ENCODE measurements at regions not wholly inside any gene's neighbourhood (a gene's known extent, or its start where the extent isn't known, plus 50 kb on each side); places are given as distances from the start of the nearest gene placed in this dataset.

DNA sequence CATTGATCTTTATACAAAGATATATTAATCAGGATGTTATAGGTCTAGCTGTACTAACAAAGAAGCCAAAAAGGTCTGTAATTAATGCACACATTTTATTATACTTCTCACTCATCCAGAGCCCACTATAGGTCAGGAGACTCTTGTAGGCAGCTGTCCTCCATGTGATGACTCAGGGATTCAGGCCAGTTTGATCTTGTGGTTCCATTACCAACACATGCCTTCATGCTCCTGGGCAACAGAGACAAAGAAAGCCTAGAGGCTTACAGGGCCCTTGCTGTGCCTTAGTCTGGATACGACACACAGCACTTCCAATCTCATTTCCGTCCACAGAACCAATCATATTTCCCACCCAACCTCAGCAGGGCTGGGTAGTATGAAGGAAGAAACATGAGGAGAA, 150.3 kb upstream of the NCAM1 start:
- Histone ChIP-seq H3K9me3 (no peaks in the 10 kb centered on the region), H3K27me3 (no peaks in the 10 kb centered on the region), H3K27ac (no peak overlapping the region), H3K4me3 (no peak overlapping the region), H3K36me3 (no peaks in the 10 kb centered on the region), H3K4me1 (peaks cover 0 to 3% of the 10 kb centered on the region in 2 donors)
- TF ChIP-seq, protein P1, sequence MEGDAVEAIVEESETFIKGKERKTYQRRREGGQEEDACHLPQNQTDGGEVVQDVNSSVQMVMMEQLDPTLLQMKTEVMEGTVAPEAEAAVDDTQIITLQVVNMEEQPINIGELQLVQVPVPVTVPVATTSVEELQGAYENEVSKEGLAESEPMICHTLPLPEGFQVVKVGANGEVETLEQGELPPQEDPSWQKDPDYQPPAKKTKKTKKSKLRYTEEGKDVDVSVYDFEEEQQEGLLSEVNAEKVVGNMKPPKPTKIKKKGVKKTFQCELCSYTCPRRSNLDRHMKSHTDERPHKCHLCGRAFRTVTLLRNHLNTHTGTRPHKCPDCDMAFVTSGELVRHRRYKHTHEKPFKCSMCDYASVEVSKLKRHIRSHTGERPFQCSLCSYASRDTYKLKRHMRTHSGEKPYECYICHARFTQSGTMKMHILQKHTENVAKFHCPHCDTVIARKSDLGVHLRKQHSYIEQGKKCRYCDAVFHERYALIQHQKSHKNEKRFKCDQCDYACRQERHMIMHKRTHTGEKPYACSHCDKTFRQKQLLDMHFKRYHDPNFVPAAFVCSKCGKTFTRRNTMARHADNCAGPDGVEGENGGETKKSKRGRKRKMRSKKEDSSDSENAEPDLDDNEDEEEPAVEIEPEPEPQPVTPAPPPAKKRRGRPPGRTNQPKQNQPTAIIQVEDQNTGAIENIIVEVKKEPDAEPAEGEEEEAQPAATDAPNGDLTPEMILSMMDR (IDR thresholded peaks at IDR 0.05): no peak
- no peak for DNase-seq (ENCODE audit: low spot score in 2 of 2)
- intact Hi-C loops (cut with DNase I): no loop called here

- TF ChIP-seq, protein P1 (IDR thresholded peaks at IDR 0.05): no peak
- intact Hi-C loops (cut with DNase I): no loop called here
- no peak overlapping the region for H3K4me3 ChIP-seq
- no peaks in the 10 kb centered on the region for H3K36me3 ChIP-seq
- no peaks in the 10 kb centered on the region for H3K9me3 ChIP-seq
- no peak for DNase-seq (ENCODE audit: low spot score in 2 of 2)
- H3K27me3 ChIP-seq: no peaks in the 10 kb centered on the region
- H3K4me1 ChIP-seq: peaks cover 0 to 3% of the 10 kb centered on the region in 2 donors
- no peak overlapping the region for H3K27ac ChIP-seq
These were observed 149.4 kb upstream of the NCAM1 start for GRCh38 chr11:112811783-112812182.

GRCh38 chr11:112812729-112813128, 148.5 kb upstream of the NCAM1 start:
- TF ChIP-seq, protein P1 (IDR thresholded peaks at IDR 0.05): no peak
- H3K4me1 ChIP-seq: peaks cover 0 to 3% of the 10 kb centered on the region in 2 donors
- no peaks in the 10 kb centered on the region for H3K9me3 ChIP-seq
- H3K27me3 ChIP-seq: no peaks in the 10 kb centered on the region
- no peaks in the 10 kb centered on the region for H3K36me3 ChIP-seq
- no peak overlapping the region for H3K4me3 ChIP-seq
- intact Hi-C loops (cut with DNase I): no loop called here
- DNase-seq (ENCODE audit: low spot score in 2 of 2): no peak
- no peak overlapping the region for H3K27ac ChIP-seq

GRCh38 chr11:112814168-112814567, 147.1 kb upstream of the NCAM1 start:
- H3K9me3 ChIP-seq: no peaks in the 10 kb centered on the region
- H3K27me3 ChIP-seq: no peaks in the 10 kb centered on the region
- peaks cover 0 to 3% of the 10 kb centered on the region in 2 donors for H3K4me1 ChIP-seq
- intact Hi-C loops (cut with DNase I): no loop called here
- H3K4me3 ChIP-seq: no peak overlapping the region
- TF ChIP-seq, protein P1 (IDR thresholded peaks at IDR 0.05): no peak
- H3K27ac ChIP-seq: no peak overlapping the region
- H3K36me3 ChIP-seq: no peaks in the 10 kb centered on the region
- no peak for DNase-seq (ENCODE audit: low spot score in 2 of 2)

DNA sequence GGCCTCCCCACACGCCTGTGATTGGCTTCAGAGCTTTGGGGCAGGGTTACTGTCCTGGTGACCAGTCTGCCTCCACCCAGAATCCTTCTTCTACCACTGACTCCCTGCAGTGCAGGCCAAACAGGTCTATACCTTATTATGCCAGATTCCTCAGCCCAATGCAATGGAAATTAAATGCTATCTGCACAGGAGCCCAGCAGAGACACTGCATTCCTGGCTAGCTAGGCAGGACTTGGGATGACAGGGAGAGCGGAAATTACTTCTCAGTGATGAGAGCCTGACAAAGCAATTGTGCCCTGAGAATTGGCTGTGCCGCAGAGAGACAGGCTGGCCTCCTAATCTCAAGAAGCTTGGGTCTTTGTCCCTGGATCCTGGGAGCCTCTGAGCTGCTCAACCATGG, 143.8 kb upstream of the NCAM1 start:
- TF ChIP-seq, protein P1 (IDR thresholded peaks at IDR 0.05): no peak
- Histone ChIP-seq H3K4me3 (no peak overlapping the region), H3K36me3 (no peaks in the 10 kb centered on the region), H3K9me3 (no peaks in the 10 kb centered on the region), H3K27me3 (no peaks in the 10 kb centered on the region), H3K4me1 (no peaks in the 10 kb centered on the region), H3K27ac (no peak overlapping the region)
- intact Hi-C loops (cut with DNase I): no loop called here
- no peak for DNase-seq (ENCODE audit: low spot score in 2 of 2)
